Adipocyte (in vitro differentiated cells): ENCODE measurements at regions not wholly inside any gene's neighbourhood (a gene's known extent, or its start where the extent isn't known, plus 50 kb on each side); places are given as distances from the start of the nearest gene placed in this dataset.

Source experiments
- DNase-seq: peaks from one replicate; pipeline ENCODE4 v3.0.0-alpha.2; 2015; ENCODE audit warnings: low read depth
- H3K27me3 ChIP-seq: replicated peaks from 2 replicates; pipeline ENCODE4 v1.7.0; 2013; ENCODE audit warnings: mild to moderate bottlenecking, low read length, moderate library complexity; ENCODE audit not compliant: control insufficient read depth, insufficient read depth
- H3K36me3 ChIP-seq: 2 replicates; pipeline ENCODE4 v1.7.0; 2013; ENCODE audit warnings: low read length, mild to moderate bottlenecking, moderate library complexity; ENCODE audit not compliant: control insufficient read depth, insufficient read depth, severe bottlenecking
- H3K4me1 ChIP-seq: 2 replicates; pipeline ENCODE4 v1.7.0; 2013; ENCODE audit warnings: mild to moderate bottlenecking, low read length, moderate library complexity; ENCODE audit not compliant: control insufficient read depth, insufficient read depth
- H3K4me3 ChIP-seq: 2 replicates; pipeline ENCODE4 v1.7.0; 2013; ENCODE audit warnings: mild to moderate bottlenecking, low read length, moderate library complexity
- H3K9ac ChIP-seq: 2 replicates; pipeline ENCODE4 v1.7.0; 2013; ENCODE audit warnings: mild to moderate bottlenecking, low read length, moderate library complexity
- H3K9me3 ChIP-seq: 2 replicates; pipeline ENCODE4 v1.7.0; 2013; ENCODE audit warnings: mild to moderate bottlenecking, low read length, moderate library complexity; ENCODE audit not compliant: control insufficient read depth

DNA sequence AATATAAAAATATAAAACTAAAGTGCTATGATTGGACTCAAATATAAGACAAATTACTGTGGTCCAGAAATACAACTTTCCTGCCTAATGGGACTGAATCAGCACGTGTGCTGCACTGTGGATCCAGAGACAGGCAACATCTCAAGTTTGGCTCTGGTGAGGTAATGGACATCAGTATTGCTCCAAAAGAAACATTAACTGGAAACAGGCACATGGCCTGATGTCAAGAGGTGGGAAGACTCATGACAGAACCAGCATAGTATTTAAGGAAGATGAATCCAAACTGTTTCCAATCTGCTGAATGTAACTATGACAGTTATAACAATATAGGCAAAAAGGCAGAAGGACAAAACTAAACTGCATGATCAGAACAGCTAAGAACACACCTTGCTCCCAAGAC lies 354.6 kb downstream of the FSIP2 start:
- no peak for DNase-seq
- Histone ChIP-seq H3K36me3 (no peaks in the 10 kb centered on the region), H3K9me3 (no peaks in the 10 kb centered on the region), H3K4me1 (no peaks in the 10 kb centered on the region), H3K9ac (no peak overlapping the region), H3K27me3 (no peaks in the 10 kb centered on the region), H3K4me3 (no peak overlapping the region)

DNA sequence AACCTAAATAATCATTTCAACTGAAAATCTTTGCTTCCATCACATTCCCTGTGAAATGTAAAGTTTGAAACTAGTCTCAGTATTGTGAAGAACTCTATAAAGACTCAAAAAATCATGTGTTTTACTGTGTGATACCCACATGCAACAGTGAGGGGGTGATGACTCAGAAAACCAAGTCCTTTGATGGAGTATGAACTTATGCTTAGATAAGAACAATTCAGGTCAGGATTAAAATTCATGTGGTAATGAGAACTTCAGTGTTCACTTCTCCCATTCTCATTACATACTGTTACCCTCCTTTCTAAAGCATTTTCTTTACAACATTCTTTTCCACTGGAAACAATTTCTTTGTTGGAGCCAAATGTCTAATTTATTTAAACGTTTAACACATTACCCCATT lies 360.2 kb downstream of the FSIP2 start:
- H3K27me3 ChIP-seq = no peaks in the 10 kb centered on the region
- H3K4me3 ChIP-seq = no peak overlapping the region
- no peaks in the 10 kb centered on the region for H3K36me3 ChIP-seq
- H3K9ac ChIP-seq = no peak overlapping the region
- no peaks in the 10 kb centered on the region for H3K4me1 ChIP-seq
- no peaks in the 10 kb centered on the region for H3K9me3 ChIP-seq
- DNase-seq = peak; percentile 6

DNA sequence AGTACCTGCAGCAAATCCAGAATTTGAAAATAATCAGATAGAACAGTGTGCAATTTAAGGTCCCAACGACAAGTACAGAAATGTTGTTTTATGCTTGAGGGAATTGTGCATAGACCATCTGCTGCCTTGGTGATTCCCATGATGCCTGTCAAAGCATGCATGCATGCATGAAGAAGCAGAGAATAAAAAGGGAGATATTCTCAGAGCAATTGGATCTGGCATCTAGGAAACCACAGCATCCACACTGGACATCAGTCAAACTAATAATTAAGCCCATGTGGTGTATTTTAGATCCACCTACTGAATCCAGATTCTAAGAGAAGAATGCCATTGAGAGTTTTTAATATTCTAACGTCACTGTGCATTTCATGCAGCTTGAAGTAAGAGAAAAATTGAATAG lies 361.2 kb downstream of the FSIP2 start:
- H3K36me3 ChIP-seq = no peaks in the 10 kb centered on the region

DNA sequence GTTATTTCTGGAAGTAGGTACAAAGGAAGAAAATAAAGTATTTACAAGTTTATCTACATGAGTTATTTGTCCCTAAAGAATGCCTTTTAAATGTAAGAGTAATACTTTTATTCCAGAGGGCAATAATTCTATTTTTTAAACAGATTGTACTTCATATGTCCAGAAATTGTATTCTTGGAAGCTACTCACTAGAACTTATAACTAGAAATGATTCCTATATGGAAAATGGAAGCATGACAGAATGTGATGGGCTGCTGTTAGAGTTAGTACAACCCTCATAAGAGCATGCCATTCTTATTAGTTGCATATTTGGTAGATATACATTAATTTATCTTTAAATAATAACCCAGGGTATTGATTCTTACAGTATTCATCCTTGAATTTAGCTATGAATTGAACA lies 362.0 kb downstream of the FSIP2 start:
- no peak for DNase-seq
- no peak overlapping the region for H3K4me3 ChIP-seq
- H3K9ac ChIP-seq = no peak overlapping the region
- no peaks in the 10 kb centered on the region for H3K9me3 ChIP-seq
- H3K4me1 ChIP-seq = no peaks in the 10 kb centered on the region
- H3K36me3 ChIP-seq = no peaks in the 10 kb centered on the region
- no peaks in the 10 kb centered on the region for H3K27me3 ChIP-seq

More for the DNA sequence above, 361.2 kb downstream of the FSIP2 start:
- Histone ChIP-seq H3K27me3 (no peaks in the 10 kb centered on the region), H3K4me1 (no peaks in the 10 kb centered on the region), H3K9ac (no peak overlapping the region), H3K9me3 (no peaks in the 10 kb centered on the region), H3K4me3 (no peak overlapping the region)
- DNase-seq = no peak

DNA sequence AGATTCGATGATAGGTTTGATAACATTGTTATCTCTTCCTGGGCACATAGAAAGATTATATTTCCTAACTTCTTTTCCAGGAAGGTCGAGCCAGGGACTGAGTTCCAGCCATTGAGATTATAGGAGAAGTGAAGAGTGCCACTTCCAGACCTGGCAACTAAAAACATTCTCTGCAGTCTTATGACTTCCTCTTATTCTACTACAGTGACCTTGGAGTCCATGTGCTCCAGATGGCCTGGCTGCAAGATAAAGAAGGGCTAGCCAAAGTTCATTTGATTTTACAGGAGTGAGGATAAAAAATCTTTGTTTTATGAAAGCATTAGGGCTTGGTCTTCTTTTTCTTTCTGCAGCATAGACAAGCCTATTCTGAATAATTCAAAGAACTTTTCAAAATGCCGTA lies 363.0 kb downstream of the FSIP2 start:
- no peak overlapping the region for H3K9ac ChIP-seq
- H3K36me3 ChIP-seq = no peaks in the 10 kb centered on the region
- DNase-seq = no peak
- H3K27me3 ChIP-seq = no peaks in the 10 kb centered on the region
- H3K9me3 ChIP-seq = no peaks in the 10 kb centered on the region
- no peaks in the 10 kb centered on the region for H3K4me1 ChIP-seq
- no peak overlapping the region for H3K4me3 ChIP-seq

DNA sequence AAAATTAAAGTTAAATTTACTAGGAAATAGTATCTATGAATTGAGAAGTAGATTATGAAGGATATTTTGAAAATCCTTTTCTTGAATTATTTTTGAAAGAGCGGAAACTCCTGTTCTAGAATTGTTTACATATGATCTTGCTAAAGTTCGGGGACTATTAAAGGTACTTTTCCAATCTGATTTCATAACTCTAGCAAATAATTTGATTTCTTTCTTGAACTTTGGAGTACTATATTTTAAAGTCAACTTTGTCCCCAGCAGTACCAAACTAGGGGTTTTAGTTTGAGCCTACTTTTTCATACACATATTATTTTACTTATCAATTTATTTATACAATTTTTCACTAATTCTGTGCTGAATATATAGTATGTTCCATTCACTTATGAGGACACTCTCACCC lies 364.7 kb downstream of the FSIP2 start:
- Histone ChIP-seq H3K4me1 (no peaks in the 10 kb centered on the region), H3K27me3 (no peaks in the 10 kb centered on the region), H3K9ac (no peak overlapping the region), H3K4me3 (no peak overlapping the region), H3K36me3 (no peaks in the 10 kb centered on the region), H3K9me3 (no peaks in the 10 kb centered on the region)
- no peak for DNase-seq

DNA sequence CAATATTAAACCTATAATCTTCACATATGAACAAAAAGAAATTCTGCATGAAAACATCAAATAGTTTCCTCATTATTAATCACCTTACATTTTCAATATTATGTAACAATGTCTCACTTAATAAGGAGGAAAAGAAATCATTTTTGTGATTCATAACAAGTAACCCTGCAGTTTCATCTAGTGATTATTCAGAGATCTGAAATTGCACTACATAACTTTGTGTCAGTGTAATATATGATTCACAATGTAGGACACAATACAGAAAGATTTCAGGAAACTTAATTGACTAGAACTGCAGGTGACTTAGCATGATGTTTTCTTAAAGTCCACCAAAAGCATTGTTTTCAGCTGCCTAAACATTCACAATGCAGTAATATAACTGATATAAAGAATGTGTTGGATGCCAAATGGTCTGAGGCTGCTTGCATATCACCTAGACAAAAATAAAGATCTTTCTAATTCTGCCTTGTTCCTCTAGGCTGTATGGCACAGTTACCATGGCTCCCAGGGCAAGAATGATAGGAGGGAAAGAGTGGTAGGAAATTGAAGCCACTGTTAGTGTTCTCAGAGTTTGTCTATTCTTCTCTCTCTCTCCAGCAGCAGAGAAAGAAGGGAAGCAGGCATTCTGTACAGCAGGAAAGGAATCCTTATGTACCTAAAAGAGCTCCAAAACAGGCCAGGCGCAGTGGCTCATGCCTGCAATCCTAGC lies 366.6 kb downstream of the FSIP2 start:
- Histone ChIP-seq H3K9me3 (no peaks in the 10 kb centered on the region), H3K4me1 (no peaks in the 10 kb centered on the region), H3K27me3 (no peaks in the 10 kb centered on the region), H3K4me3 (no peak overlapping the region), H3K36me3 (no peaks in the 10 kb centered on the region), H3K9ac (no peak overlapping the region)
- no peak for DNase-seq

DNA sequence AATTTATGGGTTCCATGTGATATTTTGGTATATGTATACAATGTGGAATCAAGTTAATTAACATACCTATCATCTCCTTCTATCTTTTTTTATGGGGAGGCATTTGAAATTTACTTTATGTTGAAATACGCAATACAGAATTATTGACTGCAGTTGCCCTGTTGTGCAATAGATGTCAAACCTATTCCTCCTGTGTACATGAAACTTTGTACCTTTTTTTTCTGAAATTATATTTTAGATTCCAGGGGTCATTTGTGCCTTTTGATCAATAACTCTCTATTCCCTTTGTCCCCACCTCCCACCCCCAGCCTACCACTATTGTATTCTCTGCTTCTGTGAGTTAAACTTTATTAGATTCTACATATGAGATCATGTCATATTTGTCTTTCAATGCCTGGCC lies 369.9 kb downstream of the FSIP2 start:
- Histone ChIP-seq H3K9ac (no peak overlapping the region), H3K27me3 (no peaks in the 10 kb centered on the region), H3K4me1 (no peaks in the 10 kb centered on the region), H3K9me3 (peaks cover 3% of the 10 kb centered on the region), H3K36me3 (no peaks in the 10 kb centered on the region), H3K4me3 (no peak overlapping the region)
- no peak for DNase-seq

DNA sequence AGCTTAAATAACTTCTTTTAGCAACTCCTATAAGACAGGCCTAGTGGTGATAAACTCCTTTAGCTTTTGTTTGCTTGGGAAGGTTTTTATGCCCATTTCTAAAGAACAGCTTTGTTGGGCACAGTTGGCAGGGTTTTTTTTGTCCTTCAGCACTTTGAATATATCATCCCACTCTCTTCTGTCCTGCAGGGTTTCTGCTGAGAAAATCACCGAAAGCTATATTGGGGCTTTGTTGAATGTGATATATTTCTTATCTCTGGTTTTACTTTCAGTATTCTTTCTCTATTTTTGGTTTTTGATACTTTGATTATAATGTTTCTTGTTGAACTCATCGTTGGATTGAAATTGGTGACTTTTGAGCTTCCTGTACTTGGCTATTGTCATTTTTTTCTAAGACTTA lies 372.8 kb upstream of the ZC3H15 start:
- Histone ChIP-seq H3K4me3 (no peak overlapping the region), H3K9me3 (peaks cover 3% of the 10 kb centered on the region), H3K36me3 (no peaks in the 10 kb centered on the region), H3K4me1 (no peaks in the 10 kb centered on the region), H3K27me3 (no peaks in the 10 kb centered on the region), H3K9ac (no peak overlapping the region)
- DNase-seq = no peak

DNA sequence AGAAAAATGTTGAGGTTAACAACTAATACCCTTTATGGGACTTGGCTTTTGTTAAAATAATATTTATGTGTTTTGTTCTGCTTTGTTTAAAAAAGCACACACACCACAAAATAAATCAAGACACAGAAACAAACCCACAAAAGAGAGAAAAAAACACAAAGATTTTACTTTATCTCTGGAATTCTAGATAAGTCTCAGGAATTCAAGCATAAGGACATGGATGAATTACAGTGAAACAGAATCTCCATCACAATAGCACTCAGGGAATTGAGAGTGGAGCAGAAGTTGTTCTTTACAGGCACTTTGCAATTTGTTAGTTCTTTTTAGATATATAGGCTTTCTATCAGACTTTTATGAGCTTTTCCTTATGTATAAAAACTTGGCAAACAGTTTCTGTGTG lies 360.9 kb upstream of the ZC3H15 start:
- Histone ChIP-seq H3K9ac (no peak overlapping the region), H3K9me3 (no peaks in the 10 kb centered on the region), H3K4me1 (peaks cover 4% of the 10 kb centered on the region), H3K36me3 (no peaks in the 10 kb centered on the region), H3K27me3 (no peaks in the 10 kb centered on the region), H3K4me3 (no peak overlapping the region)
- DNase-seq = peak; percentile 12

DNA sequence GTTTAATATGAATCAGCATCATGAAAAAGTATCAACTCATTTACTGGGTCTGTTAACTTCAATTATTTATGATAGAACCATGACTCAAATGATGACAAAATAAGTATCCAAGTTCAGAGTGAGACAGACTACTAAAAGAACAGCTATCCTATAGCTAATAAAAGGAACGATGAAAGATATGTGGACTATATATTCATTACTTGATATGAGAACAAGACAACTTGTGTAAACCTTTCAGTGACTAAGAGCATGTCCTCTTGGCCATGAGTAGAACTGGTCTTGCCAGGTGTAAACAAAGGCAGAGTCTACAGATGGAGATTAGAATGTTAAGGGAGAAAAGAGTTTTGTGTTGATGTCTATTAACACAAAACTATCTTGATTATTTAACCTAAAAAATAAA lies 360.4 kb upstream of the ZC3H15 start:
- Histone ChIP-seq H3K9me3 (no peaks in the 10 kb centered on the region), H3K4me3 (no peak overlapping the region), H3K27me3 (no peaks in the 10 kb centered on the region), H3K9ac (no peak overlapping the region), H3K4me1 (peaks cover 4% of the 10 kb centered on the region), H3K36me3 (no peaks in the 10 kb centered on the region)
- DNase-seq = no peak

DNA sequence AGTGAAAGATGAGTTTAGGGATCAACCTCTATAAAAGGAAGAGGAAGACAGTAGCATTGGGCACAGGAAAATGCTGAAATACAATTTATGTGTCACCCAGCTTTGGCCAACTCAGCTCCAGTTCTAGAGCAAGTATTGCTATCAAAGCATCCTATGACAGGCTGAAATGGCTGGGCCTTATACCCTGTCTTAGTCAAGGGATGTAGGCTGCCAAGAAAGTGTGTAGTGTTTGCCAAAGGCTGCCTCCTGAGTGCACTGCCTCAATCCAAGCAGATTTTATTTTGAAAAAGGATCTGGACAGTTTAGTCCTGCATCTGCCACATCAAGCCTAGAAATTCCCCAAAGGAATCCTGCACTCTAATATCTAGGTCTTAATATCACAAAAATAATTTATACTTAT lies 359.9 kb upstream of the ZC3H15 start:
- Histone ChIP-seq H3K4me3 (no peak overlapping the region), H3K9me3 (no peaks in the 10 kb centered on the region), H3K9ac (no peak overlapping the region), H3K27me3 (no peaks in the 10 kb centered on the region), H3K4me1 (peaks cover 4% of the 10 kb centered on the region), H3K36me3 (no peaks in the 10 kb centered on the region)
- DNase-seq = no peak
